Neural cell (in vitro differentiated cells): ENCODE measurements at regions not wholly inside any gene's neighbourhood (a gene's known extent, or its start where the extent isn't known, plus 50 kb on each side); places are given as distances from the start of the nearest gene placed in this dataset.
"Not testable (repeated sequence)": the region's sequence is repeated elsewhere in the genome, so short reads cannot be mapped to it uniquely, and the experiment has no call there.

Experiments
- H2AFZ ChIP-seq: fragments of 200-600, 300-800 bp; sonication (generic), shearing (Covaris generic); 2 replicates; pipeline ENCODE4 v1.6.0; 2014; ENCODE audit warnings: low read depth, mild to moderate bottlenecking, antibody characterized with exemption, low read length, moderate library complexity
- H3F3A ChIP-seq: fragments of 200-600 bp; shearing (Covaris generic); 2 replicates; pipeline ENCODE4 v1.6.1; 2016; ENCODE audit warnings: mild to moderate bottlenecking, moderate library complexity, mixed read lengths, antibody characterized with exemption, low read length; ENCODE audit not compliant: insufficient read depth, poor library complexity, severe bottlenecking
- H3K27ac ChIP-seq: fragments of 200-600, 300-800 bp; sonication (generic), shearing (Covaris generic); 2 replicates; pipeline ENCODE4 v1.5.1; 2014; ENCODE audit warnings: mild to moderate bottlenecking, low read length, moderate library complexity
- H3K27me3 ChIP-seq: fragments of 300-800, 200-600 bp; sonication (generic), shearing (Covaris generic); 2 replicates; pipeline ENCODE4 v1.6.0; 2014; ENCODE audit warnings: mild to moderate bottlenecking, low read depth, low read length, moderate library complexity; ENCODE audit not compliant: insufficient read depth
- H3K36me3 ChIP-seq: fragments of 300-800, 200-600 bp; sonication (generic), shearing (Covaris generic); 2 replicates; pipeline ENCODE4 v1.5.1; 2014; ENCODE audit warnings: mild to moderate bottlenecking, antibody characterized with exemption, low read length, moderate library complexity; ENCODE audit not compliant: insufficient read depth
- H3K4me2 ChIP-seq: fragments of 300-800, 200-600 bp; sonication (generic), shearing (Covaris generic); 2 replicates; pipeline ENCODE4 v1.6.0; 2014; ENCODE audit warnings: mild to moderate bottlenecking, low read length
- H3K4me3 ChIP-seq: fragments of 300-800, 200-600 bp; sonication (generic), shearing (Covaris generic); 2 replicates; pipeline ENCODE4 v1.5.1; 2014; ENCODE audit warnings: mild to moderate bottlenecking, low read length, moderate library complexity
- H3K79me2 ChIP-seq: fragments of 200-600 bp; shearing (Covaris generic); replicated peaks from 2 replicates; pipeline ENCODE4 v1.6.0; 2014; ENCODE audit warnings: mild to moderate bottlenecking, low read length, moderate library complexity; ENCODE audit not compliant: insufficient read depth
- H3K9ac ChIP-seq: fragments of 300-800, 200-600 bp; sonication (generic), shearing (Covaris generic); 2 replicates; pipeline ENCODE4 v1.6.1; 2016; ENCODE audit warnings: mild to moderate bottlenecking, low read length, mixed read lengths
- H3K9me2 ChIP-seq: fragments of 200-600 bp; shearing (Covaris generic); 2 replicates; pipeline ENCODE4 v1.6.1; 2016; ENCODE audit warnings: mild to moderate bottlenecking, low read length, mixed read lengths; ENCODE audit not compliant: insufficient read depth
- H3K9me3 ChIP-seq: fragments of 200-600, 300-800 bp; sonication (generic), shearing (Covaris generic); 2 replicates; pipeline ENCODE4 v1.6.1; 2016; ENCODE audit warnings: mild to moderate bottlenecking, mixed run types, low read length, moderate library complexity, mixed read lengths
- H4K20me1 ChIP-seq: fragments of 200-600 bp; shearing (Covaris generic); 2 replicates; pipeline ENCODE4 v1.6.1; 2016; ENCODE audit warnings: mild to moderate bottlenecking, mixed run types; ENCODE audit not compliant: insufficient read depth
- EP300 ChIP-seq: fragments of 450-650 bp; conservative IDR thresholded peaks from 2 replicates; pipeline ENCODE4 v1.6.1; 2014; ENCODE audit warnings: antibody characterized with exemption, mild to moderate bottlenecking, moderate library complexity; ENCODE audit not compliant: poor library complexity, severe bottlenecking
- EZH2 ChIP-seq: fragments of 200-600, 300-800 bp; shearing (Covaris generic), sonication (generic); IDR thresholded peaks from 2 replicates; pipeline ENCODE4 v1.6.1; 2014; ENCODE audit warnings: antibody characterized with exemption, low read length, borderline replicate concordance, mild to moderate bottlenecking; ENCODE audit not compliant: insufficient read depth, poor library complexity, severe bottlenecking
- MXI1 ChIP-seq: fragments of 450-650 bp; conservative IDR thresholded peaks from 2 replicates; pipeline ENCODE4 v1.6.1; 2014; ENCODE audit warnings: antibody characterized with exemption, mild to moderate bottlenecking; ENCODE audit not compliant: poor library complexity, severe bottlenecking
- POLR2AphosphoS5 ChIP-seq: IDR thresholded peaks from 2 replicates; pipeline ENCODE4 v1.6.1; 2012
- RAD21 ChIP-seq: fragments of 450-650 bp; conservative IDR thresholded peaks from 2 replicates; pipeline ENCODE4 v1.6.1; 2014; ENCODE audit warnings: antibody characterized with exemption, mild to moderate bottlenecking, moderate library complexity
- SMC3 ChIP-seq: fragments of 450-650 bp; conservative IDR thresholded peaks from 2 replicates; pipeline ENCODE4 v1.6.1; 2014; ENCODE audit warnings: antibody characterized with exemption, mild to moderate bottlenecking, moderate library complexity; ENCODE audit not compliant: poor library complexity
- TAF1 ChIP-seq: IDR thresholded peaks from 2 replicates; pipeline ENCODE4 v1.6.1; 2012; ENCODE audit warnings: low read depth
- TF ChIP-seq, protein P1 (sequence below): IDR thresholded peaks from 2 replicates; pipeline ENCODE4 v1.6.1; 2012; ENCODE audit warnings: borderline replicate concordance
- TF ChIP-seq, protein P2 (sequence below): fragments of 450-650 bp; IDR thresholded peaks from 2 replicates; pipeline ENCODE4 v1.5.1; 2014; ENCODE audit warnings: antibody characterized with exemption, mild to moderate bottlenecking, moderate library complexity; ENCODE audit not compliant: poor library complexity, severe bottlenecking

DNA sequence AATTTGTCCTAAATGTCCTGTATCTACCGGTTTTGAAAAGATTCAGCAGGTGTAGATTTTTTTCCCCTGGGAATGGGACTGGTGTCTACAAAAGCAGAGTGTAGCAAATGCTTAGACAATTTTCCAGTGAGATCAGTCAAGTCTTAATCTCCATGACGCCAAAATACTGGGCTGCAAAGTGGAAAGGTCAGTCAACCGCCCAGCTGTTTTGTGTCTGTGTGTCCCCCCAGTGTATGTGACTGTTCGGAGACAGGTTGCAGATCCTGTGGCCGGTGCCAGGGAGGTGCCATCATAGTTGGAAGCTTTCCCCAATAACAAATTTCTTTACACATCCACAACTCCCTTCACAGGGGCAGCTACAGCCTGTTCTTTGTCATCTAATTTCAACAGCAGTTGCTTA, 263.8 kb downstream of the ARHGAP12 start:
- Histone ChIP-seq H4K20me1 (no peaks in the 10 kb centered on the region), H3K36me3 (no peaks in the 10 kb centered on the region), H2AFZ (no peak overlapping the region), H3K27ac (no peak overlapping the region), H3K4me3 (no peak overlapping the region), H3K9me2 (no peaks in the 10 kb centered on the region), H3K9ac (no peak overlapping the region), H3K4me2 (no peak overlapping the region), H3F3A (no peaks in the 10 kb centered on the region), H3K27me3 (no peaks in the 10 kb centered on the region), H3K9me3 (no peaks in the 10 kb centered on the region), H3K79me2 (no peaks in the 10 kb centered on the region)
- no peak for TF ChIP-seq EP300
- TF ChIP-seq, protein P1, sequence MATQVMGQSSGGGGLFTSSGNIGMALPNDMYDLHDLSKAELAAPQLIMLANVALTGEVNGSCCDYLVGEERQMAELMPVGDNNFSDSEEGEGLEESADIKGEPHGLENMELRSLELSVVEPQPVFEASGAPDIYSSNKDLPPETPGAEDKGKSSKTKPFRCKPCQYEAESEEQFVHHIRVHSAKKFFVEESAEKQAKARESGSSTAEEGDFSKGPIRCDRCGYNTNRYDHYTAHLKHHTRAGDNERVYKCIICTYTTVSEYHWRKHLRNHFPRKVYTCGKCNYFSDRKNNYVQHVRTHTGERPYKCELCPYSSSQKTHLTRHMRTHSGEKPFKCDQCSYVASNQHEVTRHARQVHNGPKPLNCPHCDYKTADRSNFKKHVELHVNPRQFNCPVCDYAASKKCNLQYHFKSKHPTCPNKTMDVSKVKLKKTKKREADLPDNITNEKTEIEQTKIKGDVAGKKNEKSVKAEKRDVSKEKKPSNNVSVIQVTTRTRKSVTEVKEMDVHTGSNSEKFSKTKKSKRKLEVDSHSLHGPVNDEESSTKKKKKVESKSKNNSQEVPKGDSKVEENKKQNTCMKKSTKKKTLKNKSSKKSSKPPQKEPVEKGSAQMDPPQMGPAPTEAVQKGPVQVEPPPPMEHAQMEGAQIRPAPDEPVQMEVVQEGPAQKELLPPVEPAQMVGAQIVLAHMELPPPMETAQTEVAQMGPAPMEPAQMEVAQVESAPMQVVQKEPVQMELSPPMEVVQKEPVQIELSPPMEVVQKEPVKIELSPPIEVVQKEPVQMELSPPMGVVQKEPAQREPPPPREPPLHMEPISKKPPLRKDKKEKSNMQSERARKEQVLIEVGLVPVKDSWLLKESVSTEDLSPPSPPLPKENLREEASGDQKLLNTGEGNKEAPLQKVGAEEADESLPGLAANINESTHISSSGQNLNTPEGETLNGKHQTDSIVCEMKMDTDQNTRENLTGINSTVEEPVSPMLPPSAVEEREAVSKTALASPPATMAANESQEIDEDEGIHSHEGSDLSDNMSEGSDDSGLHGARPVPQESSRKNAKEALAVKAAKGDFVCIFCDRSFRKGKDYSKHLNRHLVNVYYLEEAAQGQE, result no peak
- no peak for TF ChIP-seq POLR2AphosphoS5
- no peak for TF ChIP-seq RAD21
- TF ChIP-seq EZH2, result no peak
- TF ChIP-seq MXI1, result no peak
- no peak for TF ChIP-seq TAF1
- TF ChIP-seq, protein P2, sequence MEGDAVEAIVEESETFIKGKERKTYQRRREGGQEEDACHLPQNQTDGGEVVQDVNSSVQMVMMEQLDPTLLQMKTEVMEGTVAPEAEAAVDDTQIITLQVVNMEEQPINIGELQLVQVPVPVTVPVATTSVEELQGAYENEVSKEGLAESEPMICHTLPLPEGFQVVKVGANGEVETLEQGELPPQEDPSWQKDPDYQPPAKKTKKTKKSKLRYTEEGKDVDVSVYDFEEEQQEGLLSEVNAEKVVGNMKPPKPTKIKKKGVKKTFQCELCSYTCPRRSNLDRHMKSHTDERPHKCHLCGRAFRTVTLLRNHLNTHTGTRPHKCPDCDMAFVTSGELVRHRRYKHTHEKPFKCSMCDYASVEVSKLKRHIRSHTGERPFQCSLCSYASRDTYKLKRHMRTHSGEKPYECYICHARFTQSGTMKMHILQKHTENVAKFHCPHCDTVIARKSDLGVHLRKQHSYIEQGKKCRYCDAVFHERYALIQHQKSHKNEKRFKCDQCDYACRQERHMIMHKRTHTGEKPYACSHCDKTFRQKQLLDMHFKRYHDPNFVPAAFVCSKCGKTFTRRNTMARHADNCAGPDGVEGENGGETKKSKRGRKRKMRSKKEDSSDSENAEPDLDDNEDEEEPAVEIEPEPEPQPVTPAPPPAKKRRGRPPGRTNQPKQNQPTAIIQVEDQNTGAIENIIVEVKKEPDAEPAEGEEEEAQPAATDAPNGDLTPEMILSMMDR, result no peak
- no peak for TF ChIP-seq SMC3

DNA sequence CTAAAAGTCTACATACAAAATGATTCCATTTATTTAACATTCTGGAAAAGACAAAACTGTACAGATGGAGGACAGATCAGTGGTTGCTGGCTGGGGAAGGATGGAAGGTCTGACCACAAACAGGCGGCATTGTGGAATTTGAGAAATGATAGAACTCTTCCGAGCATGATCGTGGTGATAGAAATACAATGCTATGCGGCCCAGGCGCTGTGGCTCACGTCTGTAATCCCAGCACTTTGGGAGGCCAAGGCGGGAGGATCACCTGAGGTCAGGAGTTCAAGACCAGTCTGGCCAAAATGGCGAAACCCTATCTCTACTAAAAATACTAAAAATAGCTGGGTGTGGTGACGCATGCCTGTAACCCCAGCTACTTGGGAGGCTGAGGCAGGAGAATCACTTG, 264.6 kb downstream of the ARHGAP12 start:
- H3K4me2 ChIP-seq, H3K27me3 ChIP-seq, H3K79me2 ChIP-seq, H2AFZ ChIP-seq, H4K20me1 ChIP-seq, H3K36me3 ChIP-seq, H3K27ac ChIP-seq, H3K9me3 ChIP-seq, H3K9me2 ChIP-seq, H3K9ac ChIP-seq, H3F3A ChIP-seq, H3K4me3 ChIP-seq: not testable (repeated sequence)

DNA sequence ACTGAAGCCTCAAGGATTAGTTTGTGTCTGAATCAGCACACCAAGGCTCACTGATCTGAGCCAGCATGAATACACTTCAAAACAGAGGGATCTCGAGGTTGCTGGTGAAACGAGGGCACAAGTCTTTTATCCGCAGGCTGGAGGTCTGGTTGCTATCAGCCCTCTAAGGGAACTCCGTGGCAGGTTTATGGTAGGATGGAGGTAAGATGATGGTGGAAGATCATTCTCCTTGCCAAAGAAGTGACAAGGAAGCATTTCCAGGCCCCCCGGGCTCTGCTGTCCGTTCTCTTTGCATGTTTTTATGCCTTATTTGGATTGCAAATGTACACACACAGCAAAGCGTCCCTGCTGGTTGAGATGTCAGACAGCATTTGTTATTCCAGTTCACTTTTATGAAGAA, 268.3 kb downstream of the ARHGAP12 start:
- peak overlapping the region; percentile 38 for H3K27ac ChIP-seq
- no peaks in the 10 kb centered on the region for H3F3A ChIP-seq
- no peaks in the 10 kb centered on the region for H3K79me2 ChIP-seq
- no peaks in the 10 kb centered on the region for H3K36me3 ChIP-seq
- H2AFZ ChIP-seq, result no peak overlapping the region
- TF ChIP-seq, protein P1, result no peak
- TF ChIP-seq MXI1, result no peak
- TF ChIP-seq, protein P2, result peak; percentile 9
- no peaks in the 10 kb centered on the region for H3K9me2 ChIP-seq
- no peaks in the 10 kb centered on the region for H3K9me3 ChIP-seq
- peak overlapping the region; percentile 22 for H3K4me3 ChIP-seq
- H3K4me2 ChIP-seq, result no peak overlapping the region
- H3K27me3 ChIP-seq, result no peaks in the 10 kb centered on the region
- no peak overlapping the region for H3K9ac ChIP-seq
- no peaks in the 10 kb centered on the region for H4K20me1 ChIP-seq
